Caco-2 (cell line): ENCODE measurements at regions not wholly inside any gene's neighbourhood (a gene's known extent, or its start where the extent isn't known, plus 50 kb on each side); places are given as distances from the start of the nearest gene placed in this dataset.

ENCODE experiments used
- BruUV-seq: library from RNA; stranded (reverse); fragments of 400-500 nt; replicated peaks from 2 replicates; lab custom pipeline; 2021; lab: Mats Ljungman, UMichigan
- CTCF ChIA-PET: fragments of 300-600 bp; sonication (Branson Sonifier 250); formaldehyde crosslinking; loops from one replicate; lab custom pipeline; 2022; ENCODE audit warnings: antibody characterized with exemption; lab: Charles Lee
- POLR2A ChIA-PET: fragments of 300-600 bp; sonication (Branson Sonifier 250); formaldehyde crosslinking; loops from one replicate; lab custom pipeline; 2022; ENCODE audit warnings: antibody characterized with exemption; lab: Charles Lee
- DNase-seq, 2 experiments: peaks; one replicate each; pipeline versions ENCODE4 v3.0.0 to v3.0.0-alpha.2; 2020 to 2022
- H3K27me3 ChIP-seq: replicated peaks from 2 replicates; pipeline ENCODE4 v1.6.0; 2011; ENCODE audit warnings: low read length; ENCODE audit not compliant: control insufficient read depth, insufficient read depth
- H3K36me3 ChIP-seq: 2 replicates; pipeline ENCODE4 v1.5.1; 2011; ENCODE audit warnings: low read length; ENCODE audit not compliant: control insufficient read depth, insufficient read depth
- H3K4me1 ChIP-seq: fragments of 250-450 bp; sonication (Bioruptor Pico); 2 replicates; pipeline ENCODE4 v1.5.1; 2020; ENCODE audit warnings: mild to moderate bottlenecking
- H3K4me3 ChIP-seq: 2 replicates; pipeline ENCODE4 v1.5.1; 2011; ENCODE audit warnings: low read depth, mild to moderate bottlenecking, control low read depth, low read length
- H3K9me3 ChIP-seq: fragments of 250-450 bp; sonication (Bioruptor Pico); 2 replicates; pipeline ENCODE4 v1.5.1; 2020; ENCODE audit warnings: mild to moderate bottlenecking, moderate library complexity
- H3K27ac Mint-ChIP-seq: one replicate; pipeline ENCODE4 v1.8.0; 2022; ENCODE audit warnings: mixed read lengths; ENCODE audit not compliant: unreplicated experiment
- H3K27me3 Mint-ChIP-seq: one replicate; pipeline ENCODE4 v1.8.0; 2022; ENCODE audit warnings: mixed read lengths; ENCODE audit not compliant: insufficient read depth, unreplicated experiment
- H3K36me3 Mint-ChIP-seq: one replicate; pipeline ENCODE4 v1.8.0; 2022; ENCODE audit warnings: mild to moderate bottlenecking, mixed read lengths; ENCODE audit not compliant: insufficient read depth, unreplicated experiment
- H3K4me1 Mint-ChIP-seq: one replicate; pipeline ENCODE4 v1.8.0; 2022; ENCODE audit warnings: low read depth, mixed read lengths; ENCODE audit not compliant: unreplicated experiment
- H3K4me3 Mint-ChIP-seq: one replicate; pipeline ENCODE4 v1.8.0; 2022; ENCODE audit warnings: mild to moderate bottlenecking, moderate library complexity, mixed read lengths; ENCODE audit not compliant: unreplicated experiment
- H3K9me3 Mint-ChIP-seq: one replicate; pipeline ENCODE4 v1.8.0; 2022; ENCODE audit warnings: mixed read lengths; ENCODE audit not compliant: unreplicated experiment
- CTCF ChIP-seq, 2 experiments: fragments of 200-600 bp in 1 of 2; IDR thresholded peaks; 1 replicate in 1 of 2; 2 replicates in 1 of 2; pipeline versions ENCODE4 v1.5.1 to v1.8.0; 2011 to 2022; ENCODE audit warnings: antibody characterized with exemption in 1 of 2, control low read depth in 1 of 2, inconsistent platforms in 1 of 2, low read depth in 1 of 2, low read length in 1 of 2, mild to moderate bottlenecking in 1 of 2, moderate library complexity in 1 of 2; ENCODE audit not compliant: insufficient read depth in 1 of 2, severe bottlenecking in 1 of 2, unreplicated experiment in 1 of 2
- intact Hi-C: fragments of 100-400 bp; cut with micrococcal nuclease; formaldehyde crosslinking; loops from one replicate; pipeline ENCODE4 v1.10.0; 2022; ENCODE audit not compliant: unreplicated experiment

- DNase-seq, result no peak
- no peak overlapping the region for H3K27ac Mint-ChIP-seq
- no TSS peak for BruUV-seq
- no peaks in the 10 kb centered on the region for H3K36me3 ChIP-seq
- intact Hi-C loops, result no loop called here
- no peak overlapping the region for H3K4me3 ChIP-seq
- peak in 1 of 2 experiments; percentile 27 for TF ChIP-seq CTCF (IDR thresholded peaks at IDR 0.05; ENCODE audit: insufficient read depth in 1 of 2, low read depth in 1 of 2, low read length in 1 of 2, severe bottlenecking in 1 of 2, unreplicated experiment in 1 of 2)
- H3K9me3 Mint-ChIP-seq, result no peaks in the 10 kb centered on the region
- POLR2A ChIA-PET, result interaction anchor here (0.6 kb wide), 1 partner anchor 230 kb away, joined by 4 read pairs; no protein-coding TSS in a partner anchor
- H3K4me1 Mint-ChIP-seq, result no peaks in the 10 kb centered on the region
- H3K27me3 ChIP-seq, result no peaks in the 10 kb centered on the region; the same call in 1 of the 2 replicates
- no peak overlapping the region for H3K4me3 Mint-ChIP-seq
- peaks cover 3% of the 10 kb centered on the region for H3K27me3 Mint-ChIP-seq
- CTCF ChIA-PET, result interaction anchor here (1.1 to 1.4 kb wide), 3 partner anchors 198 to 605 kb away, joined by 3 to 8 read pairs (median 4); no protein-coding TSS in a partner anchor
- H3K36me3 Mint-ChIP-seq, result no peaks in the 10 kb centered on the region
- no peaks in the 10 kb centered on the region for H3K9me3 ChIP-seq
- H3K4me1 ChIP-seq, result no peaks in the 10 kb centered on the region
Observed at GRCh38 chr10:59586407-59586891, 123.2 kb downstream of the SLC16A9 start.

GRCh38 chr10:59585046-59585700 lies 124.5 kb downstream of the SLC16A9 start:
- no peak for TF ChIP-seq CTCF (IDR thresholded peaks at IDR 0.05; ENCODE audit: insufficient read depth in 1 of 2, low read depth in 1 of 2, low read length in 1 of 2, severe bottlenecking in 1 of 2, unreplicated experiment in 1 of 2)
- BruUV-seq, result no TSS peak
- no peak for DNase-seq
- Mint-ChIP-seq H3K9me3 (no peaks in the 10 kb centered on the region), H3K36me3 (no peaks in the 10 kb centered on the region), H3K27ac (no peak overlapping the region), H3K4me1 (no peaks in the 10 kb centered on the region), H3K4me3 (no peak overlapping the region), H3K27me3 (peaks cover 3% of the 10 kb centered on the region)
- CTCF ChIA-PET, result no interaction called here
- POLR2A ChIA-PET, result no interaction called here
- Histone ChIP-seq H3K36me3 (no peaks in the 10 kb centered on the region), H3K9me3 (no peaks in the 10 kb centered on the region), H3K27me3 (no peaks in the 10 kb centered on the region), H3K4me1 (no peaks in the 10 kb centered on the region), H3K4me3 (no peak overlapping the region)
- intact Hi-C loops, result no loop called here

GRCh38 chr10:59582780-59583179 lies 126.9 kb downstream of the SLC16A9 start:
- Mint-ChIP-seq H3K27ac (no peak overlapping the region), H3K9me3 (no peaks in the 10 kb centered on the region), H3K4me1 (no peaks in the 10 kb centered on the region), H3K36me3 (no peaks in the 10 kb centered on the region), H3K4me3 (no peak overlapping the region), H3K27me3 (peaks cover 3% of the 10 kb centered on the region)
- POLR2A ChIA-PET, result no interaction called here
- BruUV-seq, result no TSS peak
- intact Hi-C loops, result no loop called here
- no peak for TF ChIP-seq CTCF (IDR thresholded peaks at IDR 0.05; ENCODE audit: insufficient read depth in 1 of 2, low read depth in 1 of 2, low read length in 1 of 2, severe bottlenecking in 1 of 2, unreplicated experiment in 1 of 2)
- Histone ChIP-seq H3K9me3 (no peaks in the 10 kb centered on the region), H3K4me1 (no peaks in the 10 kb centered on the region), H3K4me3 (no peak overlapping the region), H3K27me3 (no peaks in the 10 kb centered on the region), H3K36me3 (no peaks in the 10 kb centered on the region)
- DNase-seq, result no peak
- CTCF ChIA-PET, result interaction anchor here (4.7 kb wide), 1 partner anchor 193 kb away, joined by 32 read pairs; no protein-coding TSS in a partner anchor
